BLaER1 treated with 17β-estradiol and CSF1 and Interleukin-3, amounts not matched to agents 10 nM and 100 nM (cell line): ENCODE measurements at regions not wholly inside any gene's neighbourhood (a gene's known extent, or its start where the extent isn't known, plus 50 kb on each side); places are given as distances from the start of the nearest gene placed in this dataset.
"Not testable (repeated sequence)": the region's sequence is repeated elsewhere in the genome, so short reads cannot be mapped to it uniquely, and the experiment has no call there.

Source experiments
- H3K27ac ChIP-seq, 11 experiments: shearing (Covaris generic); formaldehyde crosslinking; 2 replicates each; pipeline ENCODE4 v1.8.1; 2022
- H3K27me3 ChIP-seq, 11 experiments: shearing (Covaris generic); formaldehyde crosslinking; 2 replicates each; pipeline ENCODE4 v1.8.1; 2022
- H3K36me3 ChIP-seq, 11 experiments: shearing (Covaris generic); formaldehyde crosslinking; 2 replicates each; pipeline ENCODE4 v1.8.1; 2022
- H3K4me1 ChIP-seq, 10 experiments: shearing (Covaris generic); formaldehyde crosslinking; 2 replicates each; pipeline ENCODE4 v1.8.1; 2022
- H3K4me2 ChIP-seq, 11 experiments: shearing (Covaris generic); formaldehyde crosslinking; 2 replicates each; pipeline ENCODE4 v1.8.1; 2022
- H3K4me3 ChIP-seq, 10 experiments: shearing (Covaris generic); formaldehyde crosslinking; 2 replicates each; pipeline ENCODE4 v1.8.1; 2022
- H3K9ac ChIP-seq, 11 experiments: shearing (Covaris generic); formaldehyde crosslinking; 2 replicates each; pipeline ENCODE4 v1.8.1; 2022
- H3K9me3 ChIP-seq, 11 experiments: shearing (Covaris generic); formaldehyde crosslinking; replicated peaks in 1 of 11; 2 replicates each; pipeline ENCODE4 v1.8.1; 2022
- H4K20me1 ChIP-seq, 11 experiments: shearing (Covaris generic); formaldehyde crosslinking; 2 replicates each; pipeline ENCODE4 v1.8.1; 2022
- Cebpa-rat ChIP-seq, 11 experiments: shearing (Covaris generic); IDR thresholded peaks; 2 replicates each; pipeline ENCODE4 v1.8.1; 2022

DNA sequence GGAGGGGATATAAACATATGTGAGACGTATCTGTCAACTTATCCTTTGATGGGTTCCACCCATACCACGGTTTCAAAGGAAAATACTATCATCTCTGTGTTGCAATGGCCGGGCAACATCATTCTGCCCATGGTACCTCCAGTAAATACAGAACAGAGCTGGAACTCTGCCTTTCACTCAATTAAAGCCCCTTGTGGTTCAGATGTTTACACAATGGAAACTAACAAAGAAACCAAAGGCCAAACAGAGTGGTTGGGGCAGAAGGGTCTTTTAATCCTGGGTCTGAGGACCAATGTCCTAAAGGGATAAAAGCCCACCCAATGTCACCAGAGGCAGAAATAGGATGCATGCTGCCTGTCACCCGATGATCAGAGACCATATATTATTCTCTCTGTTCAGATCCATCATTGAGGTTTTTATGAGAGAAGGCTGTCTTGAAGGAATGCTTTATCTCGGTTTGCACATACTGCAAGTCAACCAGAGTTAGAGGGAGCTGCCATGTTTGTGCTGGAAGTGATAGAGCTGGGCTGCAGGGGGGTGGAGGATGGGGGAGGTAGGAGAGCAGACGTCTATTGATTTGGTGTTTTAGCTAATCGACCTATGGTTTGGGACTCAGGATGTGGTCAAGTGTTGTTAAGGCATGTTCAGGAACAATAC is 105.4 kb upstream of the FRMD4A start:
- Histone ChIP-seq H4K20me1 (no peaks in the 10 kb centered on the region), H3K27ac (no peak overlapping the region), H3K4me2 (no peak overlapping the region), H3K27me3 (no peaks in the 10 kb centered on the region), H3K4me1 (no peaks in the 10 kb centered on the region), H3K9ac (no peak overlapping the region), H3K36me3 (no peaks in the 10 kb centered on the region), H3K4me3 (no peak overlapping the region), H3K9me3 (no peaks in the 10 kb centered on the region)
- TF ChIP-seq Cebpa-rat (IDR thresholded peaks at IDR 0.05), result no peak

- Histone ChIP-seq H3K4me1 (no peaks in the 10 kb centered on the region), H3K9ac (no peak overlapping the region), H3K9me3 (no peaks in the 10 kb centered on the region), H3K27me3 (no peaks in the 10 kb centered on the region), H3K4me3 (no peak overlapping the region), H4K20me1 (no peaks in the 10 kb centered on the region), H3K27ac (no peak overlapping the region), H3K36me3 (no peaks in the 10 kb centered on the region), H3K4me2 (no peak overlapping the region)
- no peak for TF ChIP-seq Cebpa-rat (IDR thresholded peaks at IDR 0.05)
Observed at GRCh38 chr10:14433147-14433546, 102.4 kb upstream of the FRMD4A start.

DNA sequence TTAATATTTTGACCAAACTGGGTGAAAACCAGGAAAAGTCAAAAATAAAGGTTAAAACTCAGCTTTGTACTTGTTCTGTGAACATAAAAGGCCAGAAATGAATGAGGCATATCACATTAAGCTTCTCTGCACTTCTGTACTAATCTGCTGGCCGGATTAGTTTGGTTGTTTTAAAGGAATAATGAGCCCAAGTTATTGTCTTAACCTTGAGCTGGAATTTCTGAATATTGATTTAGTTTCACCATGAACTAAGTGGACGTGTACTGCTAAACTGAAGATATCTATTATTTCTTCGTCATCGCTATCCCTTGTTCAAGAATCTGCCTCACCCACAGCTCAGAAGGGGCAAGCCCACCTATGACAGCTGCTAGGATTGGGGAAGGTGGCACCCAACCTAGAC is 101.1 kb upstream of the FRMD4A start:
- no peak for TF ChIP-seq Cebpa-rat (IDR thresholded peaks at IDR 0.05)
- Histone ChIP-seq H3K36me3 (no peaks in the 10 kb centered on the region), H3K9ac (no peak overlapping the region), H4K20me1 (no peaks in the 10 kb centered on the region), H3K4me2 (no peak overlapping the region), H3K27ac (no peak overlapping the region), H3K9me3 (peaks cover 0 to 9% (median 6%) of the 10 kb centered on the region in 11 experiments; a peak in 9 of 22 replicates), H3K27me3 (no peaks in the 10 kb centered on the region), H3K4me1 (no peaks in the 10 kb centered on the region), H3K4me3 (no peak overlapping the region)

DNA sequence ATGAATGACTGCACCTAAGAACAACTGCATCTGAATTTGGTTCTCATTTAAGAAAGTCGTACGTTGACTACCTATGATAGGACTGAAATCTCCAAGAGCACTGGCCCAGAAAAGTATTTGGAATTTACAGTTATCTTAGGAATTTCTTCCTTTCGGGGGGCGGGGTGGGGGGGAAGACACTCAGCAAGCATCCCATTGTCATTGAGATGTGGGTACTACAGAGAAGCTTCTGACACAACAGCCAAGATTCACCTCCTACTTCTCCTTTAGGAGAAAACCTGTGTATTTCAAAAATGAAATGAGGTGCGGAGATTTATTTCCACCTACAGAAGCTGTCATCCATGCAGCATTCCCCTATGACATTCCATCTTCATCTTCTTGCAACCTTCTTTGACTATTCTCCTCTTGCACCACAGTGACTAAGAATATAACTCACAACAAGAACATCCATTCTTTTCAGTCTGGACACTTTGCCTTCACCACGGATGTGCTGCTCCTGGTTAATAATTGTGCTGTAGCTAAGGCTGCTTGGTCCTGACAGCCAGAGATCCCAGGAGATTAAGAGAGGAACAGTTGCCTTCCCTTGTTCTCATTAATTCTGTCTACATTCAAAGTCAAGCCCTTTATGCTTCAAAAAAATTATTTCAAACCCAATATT is 98.4 kb upstream of the FRMD4A start:
- Histone ChIP-seq H3K27me3 (no peaks in the 10 kb centered on the region), H3K9ac (no peak overlapping the region), H4K20me1 (no peaks in the 10 kb centered on the region), H3K27ac (no peak overlapping the region), H3K4me3 (no peak overlapping the region), H3K4me1 (0 out of 20 replicates have a peak, but pooled peaks cover 0 to 5% (median 0%) of the 10 kb centered on the region in 10 experiments), H3K9me3 (peaks cover 0 to 32% (median 19%) of the 10 kb centered on the region in 11 experiments; a peak in 15 of 22 replicates), H3K36me3 (no peaks in the 10 kb centered on the region), H3K4me2 (no peak overlapping the region)
- no peak for TF ChIP-seq Cebpa-rat (IDR thresholded peaks at IDR 0.05)

GRCh38 chr10:14425034-14425433 is 94.3 kb upstream of the FRMD4A start:
- no peak for TF ChIP-seq Cebpa-rat (IDR thresholded peaks at IDR 0.05)
- H3K4me2 ChIP-seq, result no peak overlapping the region
- H3K4me1 ChIP-seq, result 0 out of 20 replicates have a peak, but pooled peaks cover 0 to 5% (median 0%) of the 10 kb centered on the region in 10 experiments
- H3K27ac ChIP-seq, result no peak overlapping the region
- H3K9ac ChIP-seq, result no peak overlapping the region
- H3K9me3 ChIP-seq, result peaks cover 0 to 32% (median 19%) of the 10 kb centered on the region in 11 experiments; a peak in 15 of 22 replicates
- no peaks in the 10 kb centered on the region for H3K27me3 ChIP-seq
- H3K36me3 ChIP-seq, result no peaks in the 10 kb centered on the region
- no peak overlapping the region for H3K4me3 ChIP-seq
- H4K20me1 ChIP-seq, result no peaks in the 10 kb centered on the region

DNA sequence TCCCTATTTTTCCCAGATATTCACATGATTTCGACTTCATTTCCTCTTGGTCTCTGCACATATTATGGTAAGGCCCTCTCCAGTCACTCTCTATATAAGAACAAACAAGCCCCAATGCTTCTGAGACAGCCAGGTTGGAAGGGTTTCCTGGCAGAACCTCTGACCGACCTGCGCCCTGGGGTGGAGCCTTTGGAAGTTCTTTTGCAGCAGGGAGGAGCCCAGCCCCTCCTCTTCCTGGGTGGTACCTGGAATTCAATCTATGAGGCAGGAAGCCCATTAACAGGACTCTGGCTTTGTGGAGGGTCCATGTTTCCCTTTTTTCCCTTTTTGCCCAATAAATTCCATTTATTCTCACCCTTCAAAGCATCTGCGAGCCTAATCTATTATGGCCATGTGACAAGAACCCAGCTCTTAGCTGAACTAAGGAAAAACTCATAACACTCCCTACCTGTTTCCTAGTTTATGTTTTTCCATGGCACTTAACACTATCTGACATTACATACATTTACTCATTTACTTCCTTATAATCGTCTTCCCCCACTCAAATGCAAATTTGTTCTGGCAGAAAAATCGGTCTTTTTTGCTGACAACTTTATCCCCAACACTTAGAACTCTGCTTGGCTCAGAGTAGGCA is 92.5 kb upstream of the FRMD4A start:
- Histone ChIP-seq H3K27ac (no peak overlapping the region), H3K4me1 (0 out of 20 replicates have a peak, but pooled peaks cover 0 to 5% (median 0%) of the 10 kb centered on the region in 10 experiments), H4K20me1 (no peaks in the 10 kb centered on the region), H3K4me2 (no peak overlapping the region), H3K27me3 (no peaks in the 10 kb centered on the region), H3K4me3 (no peak overlapping the region), H3K36me3 (no peaks in the 10 kb centered on the region), H3K9me3 (peaks cover 0 to 32% (median 19%) of the 10 kb centered on the region in 11 experiments; a peak in 15 of 22 replicates), H3K9ac (no peak overlapping the region)
- TF ChIP-seq Cebpa-rat (IDR thresholded peaks at IDR 0.05), result no peak

GRCh38 chr10:14422431-14422830 is 91.7 kb upstream of the FRMD4A start:
- Histone ChIP-seq H3K4me1 (0 out of 20 replicates have a peak, but pooled peaks cover 0 to 5% (median 0%) of the 10 kb centered on the region in 10 experiments), H3K4me3 (no peak overlapping the region)
- TF ChIP-seq Cebpa-rat (IDR thresholded peaks at IDR 0.05), result no peak

DNA sequence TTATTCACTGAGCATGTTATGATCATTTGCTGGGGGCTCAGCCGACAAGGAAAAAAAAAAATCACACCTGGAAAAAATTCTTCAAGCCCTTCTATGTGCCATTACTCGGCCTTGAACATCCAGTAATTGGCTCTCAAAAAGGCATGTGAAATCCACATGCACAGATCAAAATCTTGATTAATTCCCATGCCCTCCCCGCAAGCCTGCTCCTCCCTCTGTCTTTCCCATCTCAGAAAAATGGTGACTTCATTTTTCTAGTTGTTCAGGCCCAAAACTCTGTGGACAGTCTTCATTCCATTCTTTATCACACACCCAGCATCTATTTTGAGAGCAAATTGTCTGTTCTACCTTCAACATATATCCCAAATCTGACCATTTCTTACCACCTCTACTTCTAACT is 91.2 kb upstream of the FRMD4A start:
- H3K4me3 ChIP-seq, result no peak overlapping the region
- H3K4me2 ChIP-seq, result no peak overlapping the region
- H3K36me3 ChIP-seq, result no peaks in the 10 kb centered on the region
- peaks cover 0 to 26% (median 15%) of the 10 kb centered on the region in 11 experiments; a peak in 15 of 22 replicates for H3K9me3 ChIP-seq
- no peak overlapping the region for H3K9ac ChIP-seq
- no peaks in the 10 kb centered on the region for H4K20me1 ChIP-seq
- 0 out of 20 replicates have a peak, but pooled peaks cover 0 to 5% (median 0%) of the 10 kb centered on the region in 10 experiments for H3K4me1 ChIP-seq
- no peak for TF ChIP-seq Cebpa-rat (IDR thresholded peaks at IDR 0.05)
- no peak overlapping the region for H3K27ac ChIP-seq
- no peaks in the 10 kb centered on the region for H3K27me3 ChIP-seq

More at GRCh38 chr10:14422431-14422830, 91.7 kb upstream of the FRMD4A start:
- no peaks in the 10 kb centered on the region for H3K27me3 ChIP-seq
- H3K27ac ChIP-seq, result no peak overlapping the region
- H3K36me3 ChIP-seq, result no peaks in the 10 kb centered on the region
- peaks cover 0 to 31% (median 17%) of the 10 kb centered on the region in 11 experiments; a peak in 15 of 22 replicates for H3K9me3 ChIP-seq
- no peak overlapping the region for H3K4me2 ChIP-seq
- H4K20me1 ChIP-seq, result no peaks in the 10 kb centered on the region
- no peak overlapping the region for H3K9ac ChIP-seq

GRCh38 chr10:14417336-14417735 is 86.6 kb upstream of the FRMD4A start:
- not testable (repeated sequence) for H3K27ac ChIP-seq

More at GRCh38 chr10:14417336-14417735, 86.6 kb upstream of the FRMD4A start:
- H3K4me3 ChIP-seq, H3K27me3 ChIP-seq, H3K9me3 ChIP-seq, H3K9ac ChIP-seq, H3K4me1 ChIP-seq, H3K4me2 ChIP-seq, H4K20me1 ChIP-seq, H3K36me3 ChIP-seq: not testable (repeated sequence)
